ENCODE measurements at regions not wholly inside any gene's neighbourhood (a gene's known extent, or its start where the extent isn't known, plus 50 kb on each side); places are given as distances from the start of the nearest gene placed in this dataset.
"Not testable (repeated sequence)": the region's sequence is repeated elsewhere in the genome, so short reads cannot be mapped to it uniquely, and the experiment has no call there.

DNA sequence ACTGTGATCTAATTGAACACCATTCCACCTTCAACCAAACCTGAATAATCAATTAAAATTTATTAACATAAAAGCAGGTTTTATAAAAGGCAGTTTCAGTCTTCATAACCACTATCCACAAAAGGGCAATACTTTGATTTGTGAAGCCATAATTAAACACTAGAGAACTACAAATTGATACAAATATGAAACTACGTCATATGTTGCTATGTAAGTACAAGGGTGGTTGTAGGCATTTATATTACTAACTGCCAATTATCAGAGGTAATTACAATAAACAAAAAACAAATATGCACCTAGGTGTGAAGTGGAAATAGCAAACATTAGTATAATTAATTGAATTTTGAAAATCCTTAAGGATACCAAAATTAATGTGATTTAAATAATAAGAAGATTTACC is 368.5 kb upstream of the PCDH15 start:
- Histone ChIP-seq H3K4me1 (no peaks in the 10 kb centered on the region), H3K36me3 (no peaks in the 10 kb centered on the region), H3K9me3 (no peaks in the 10 kb centered on the region), H3K27ac (replicated peaks in 1 of 4) (no peak overlapping the region), H3K27me3 (no peaks in the 10 kb centered on the region), H3K4me3 (no peak overlapping the region)
- TF ChIP-seq CTCF (IDR thresholded peaks at IDR 0.05) (no peak), EP300 (IDR thresholded peaks at IDR 0.05) (no peak), POLR2AphosphoS5 (IDR thresholded peaks at IDR 0.05) (no peak), POLR2A (IDR thresholded peaks at IDR 0.05; ENCODE audit: low read depth) (no peak)
- no peak for DNase-seq (ENCODE audit: extremely low spot score)
- intact Hi-C loops (cut with DNase I) = no loop called here
- 84% methylated on average over 1 of the region's 1 CpG for WGBS

GRCh38 chr10:55168343-55168742 is 367.3 kb upstream of the PCDH15 start:
- H3K27ac ChIP-seq (replicated peaks in 1 of 4) = no peak overlapping the region
- H3K4me1 ChIP-seq = no peaks in the 10 kb centered on the region
- no peak for DNase-seq (ENCODE audit: extremely low spot score)
- no peak overlapping the region for H3K4me3 ChIP-seq
- 66% methylated on average over 1 of the region's 1 CpG for WGBS
- no peaks in the 10 kb centered on the region for H3K27me3 ChIP-seq
- TF ChIP-seq EP300 (IDR thresholded peaks at IDR 0.05) (no peak), POLR2A (IDR thresholded peaks at IDR 0.05; ENCODE audit: low read depth) (no peak), POLR2AphosphoS5 (IDR thresholded peaks at IDR 0.05) (no peak)
- intact Hi-C loops (cut with DNase I) = no loop called here
- H3K9me3 ChIP-seq = no peaks in the 10 kb centered on the region
- no peaks in the 10 kb centered on the region for H3K36me3 ChIP-seq

DNA sequence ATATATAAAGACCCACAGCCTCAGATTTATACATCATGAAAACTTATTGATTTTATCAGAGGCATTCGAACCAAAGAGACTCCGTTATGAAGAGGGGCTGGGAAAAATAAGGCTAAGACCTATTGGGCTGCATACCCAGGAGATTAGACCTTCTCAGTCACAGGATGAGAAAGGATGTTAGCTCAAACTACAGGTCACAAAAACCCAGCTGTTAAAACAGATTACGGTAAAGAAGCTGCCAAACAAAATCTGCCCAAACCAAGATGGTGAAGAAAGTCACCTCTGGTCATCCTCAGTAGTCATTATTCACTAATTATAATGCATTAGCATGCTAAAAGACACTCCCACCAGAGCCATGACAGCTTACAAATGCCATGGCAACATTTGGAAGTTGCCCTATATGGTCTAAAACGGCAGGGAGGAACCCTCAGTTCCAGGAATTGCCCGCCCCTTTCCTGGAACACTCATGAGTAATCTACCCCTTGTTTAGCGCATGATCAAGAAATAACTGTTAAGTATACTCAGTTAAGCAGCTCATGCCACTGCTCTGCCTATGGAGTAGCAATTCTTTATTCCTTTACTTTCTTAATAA is 362.5 kb upstream of the PCDH15 start:
- Histone ChIP-seq H3K27me3 (no peaks in the 10 kb centered on the region), H3K9me3 (no peaks in the 10 kb centered on the region), H3K27ac (replicated peaks in 1 of 4) (no peak overlapping the region), H3K36me3 (no peaks in the 10 kb centered on the region), H3K4me1 (no peaks in the 10 kb centered on the region), H3K4me3 (no peak overlapping the region)
- intact Hi-C loops (cut with DNase I) = no loop called here
- TF ChIP-seq POLR2AphosphoS5 (IDR thresholded peaks at IDR 0.05) (no peak), POLR2A (IDR thresholded peaks at IDR 0.05; ENCODE audit: low read depth) (no peak), CTCF (IDR thresholded peaks at IDR 0.05) (no peak), EP300 (IDR thresholded peaks at IDR 0.05) (no peak)
- no peak for DNase-seq (ENCODE audit: extremely low spot score)
- WGBS = 88% methylated on average over 6 of the region's 6 CpGs

DNA sequence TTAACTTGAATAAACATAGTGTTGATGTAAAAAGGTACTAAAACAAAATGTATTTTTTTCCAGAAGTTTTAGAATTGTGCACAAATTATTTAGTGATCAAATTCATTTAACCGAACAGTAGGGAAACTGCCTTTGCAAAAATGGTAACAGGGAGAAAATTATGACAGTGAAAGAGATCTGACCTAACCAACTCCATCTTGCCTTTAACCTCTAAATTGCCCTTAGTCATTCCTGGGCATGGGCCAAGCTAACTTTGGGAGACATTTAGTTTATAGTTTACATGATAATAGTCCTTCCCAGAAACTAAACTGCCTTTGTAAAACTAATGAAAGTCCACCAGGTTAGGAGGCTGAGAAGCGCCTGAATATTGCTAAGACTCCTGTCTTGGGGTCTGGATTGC is 361.3 kb upstream of the PCDH15 start:
- H3K4me1 ChIP-seq; H3K36me3 ChIP-seq; H3K27me3 ChIP-seq; H3K4me3 ChIP-seq; H3K9me3 ChIP-seq; H3K27ac ChIP-seq (replicated peaks in 1 of 4); DNase-seq (ENCODE audit: extremely low spot score); intact Hi-C loops (cut with DNase I): not testable (repeated sequence)
- 87% methylated on average over 2 of the region's 2 CpGs for WGBS

DNA sequence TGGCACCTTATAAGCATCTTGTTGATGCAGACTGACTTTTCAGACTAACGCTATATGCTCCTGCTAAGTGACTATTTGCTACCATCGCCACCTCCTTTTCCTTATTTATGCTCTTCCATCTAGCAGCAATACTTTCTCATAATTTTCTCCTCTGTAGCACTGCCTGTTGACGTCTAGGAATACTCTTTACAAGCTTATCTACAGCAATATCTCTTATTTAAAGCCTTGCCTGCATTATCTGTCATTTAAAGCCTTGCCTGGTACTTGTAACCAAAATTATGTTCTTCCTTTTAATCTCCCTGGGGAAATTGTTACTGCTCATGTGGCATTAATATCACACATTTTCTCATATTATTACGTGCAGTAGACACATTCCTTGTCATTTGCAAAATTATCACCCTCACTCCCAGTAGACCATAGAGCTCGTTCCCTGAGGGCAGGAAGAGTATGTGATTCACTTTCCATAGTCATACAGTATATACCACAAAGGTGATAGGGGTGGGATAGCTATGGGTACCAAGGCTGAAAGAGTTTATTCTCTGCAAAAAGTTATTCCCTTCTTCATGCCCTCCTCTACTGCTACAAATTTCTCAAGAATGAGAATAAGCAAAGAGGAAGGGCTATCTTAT is 359.7 kb upstream of the PCDH15 start:
- no peaks in the 10 kb centered on the region for H3K4me1 ChIP-seq
- no peak overlapping the region for H3K4me3 ChIP-seq
- no peak for DNase-seq (ENCODE audit: extremely low spot score)
- TF ChIP-seq CTCF (IDR thresholded peaks at IDR 0.05) (no peak), POLR2AphosphoS5 (IDR thresholded peaks at IDR 0.05) (no peak), EP300 (IDR thresholded peaks at IDR 0.05) (no peak), POLR2A (IDR thresholded peaks at IDR 0.05; ENCODE audit: low read depth) (no peak)
- 68% methylated on average over 5 of the region's 5 CpGs for WGBS
- no peaks in the 10 kb centered on the region for H3K9me3 ChIP-seq
- intact Hi-C loops (cut with DNase I) = no loop called here
- no peaks in the 10 kb centered on the region for H3K27me3 ChIP-seq
- H3K36me3 ChIP-seq = no peaks in the 10 kb centered on the region
- no peak overlapping the region for H3K27ac ChIP-seq (replicated peaks in 1 of 4)

- no peaks in the 10 kb centered on the region for H3K9me3 ChIP-seq
- no peaks in the 10 kb centered on the region for H3K36me3 ChIP-seq
- no peaks in the 10 kb centered on the region for H3K4me1 ChIP-seq
- no peak overlapping the region for H3K4me3 ChIP-seq
- intact Hi-C loops (cut with DNase I) = no loop called here
- H3K27ac ChIP-seq (replicated peaks in 1 of 4) = no peak overlapping the region
- TF ChIP-seq POLR2AphosphoS5 (IDR thresholded peaks at IDR 0.05) (no peak), EP300 (IDR thresholded peaks at IDR 0.05) (no peak), POLR2A (IDR thresholded peaks at IDR 0.05; ENCODE audit: low read depth) (no peak), CTCF (IDR thresholded peaks at IDR 0.05) (no peak)
- no peak for DNase-seq (ENCODE audit: extremely low spot score)
- WGBS = 0% methylated on average over 1 of the region's 1 CpG
- no peaks in the 10 kb centered on the region for H3K27me3 ChIP-seq
Observed at GRCh38 chr10:55158633-55159032, 357.6 kb upstream of the PCDH15 start.
